BE2C (cell line): ENCODE measurements at regions not wholly inside any gene's neighbourhood (a gene's known extent, or its start where the extent isn't known, plus 50 kb on each side); places are given as distances from the start of the nearest gene placed in this dataset.

ENCODE experiments used
- DNase-seq: peaks from one replicate; pipeline ENCODE4 v3.0.0-alpha.2; 2020
- H3K27me3 ChIP-seq: fragments of 250-450 bp; sonication (Bioruptor Pico); 2 replicates; pipeline ENCODE4 v1.5.1; 2020; ENCODE audit warnings: mild to moderate bottlenecking
- H3K36me3 ChIP-seq: fragments of 250-450 bp; sonication (Bioruptor Pico); 2 replicates; pipeline ENCODE4 v1.5.1; 2020; ENCODE audit warnings: mild to moderate bottlenecking
- H3K4me1 ChIP-seq: fragments of 250-450 bp; sonication (Bioruptor Pico); 2 replicates; pipeline ENCODE4 v1.5.1; 2020
- H3K4me3 ChIP-seq: 2 replicates; pipeline ENCODE4 v1.5.1; 2011; ENCODE audit warnings: low read depth, low read length
- H3K9me3 ChIP-seq: fragments of 250-450 bp; sonication (Bioruptor Pico); 2 replicates; pipeline ENCODE4 v1.5.1; 2020
- CTCF ChIP-seq: IDR thresholded peaks from 2 replicates; pipeline ENCODE4 v1.5.1; 2012; ENCODE audit warnings: mild to moderate bottlenecking, low read depth, low read length

GRCh38 chr12:115384391-115384790 is 700.4 kb upstream of the TBX3 start:
- no peak for DNase-seq
- H3K4me3 ChIP-seq: no peak overlapping the region
- H3K27me3 ChIP-seq: no peaks in the 10 kb centered on the region
- H3K9me3 ChIP-seq: no peaks in the 10 kb centered on the region
- no peaks in the 10 kb centered on the region for H3K4me1 ChIP-seq
- no peak for TF ChIP-seq CTCF
- H3K36me3 ChIP-seq: no peaks in the 10 kb centered on the region

GRCh38 chr12:115383668-115384067 is 699.7 kb upstream of the TBX3 start:
- Histone ChIP-seq H3K27me3 (no peaks in the 10 kb centered on the region), H3K36me3 (no peaks in the 10 kb centered on the region), H3K9me3 (no peaks in the 10 kb centered on the region), H3K4me3 (no peak overlapping the region), H3K4me1 (no peaks in the 10 kb centered on the region)
- no peak for TF ChIP-seq CTCF
- DNase-seq: no peak

- no peak for DNase-seq
- H3K27me3 ChIP-seq: no peaks in the 10 kb centered on the region
- no peaks in the 10 kb centered on the region for H3K36me3 ChIP-seq
- no peak for TF ChIP-seq CTCF
- no peaks in the 10 kb centered on the region for H3K9me3 ChIP-seq
- no peak overlapping the region for H3K4me3 ChIP-seq
- H3K4me1 ChIP-seq: peaks cover 10% of the 10 kb centered on the region; the same call in 1 of the 2 replicates
Observed at GRCh38 chr12:115382681-115383080, 698.7 kb upstream of the TBX3 start.

GRCh38 chr12:115380546-115381120 is 696.7 kb upstream of the TBX3 start:
- Histone ChIP-seq H3K4me1 (peaks cover 16% of the 10 kb centered on the region), H3K27me3 (no peaks in the 10 kb centered on the region), H3K9me3 (no peaks in the 10 kb centered on the region), H3K4me3 (no peak overlapping the region), H3K36me3 (no peaks in the 10 kb centered on the region)
- DNase-seq: no peak
- TF ChIP-seq CTCF: no peak

- H3K27me3 ChIP-seq: no peaks in the 10 kb centered on the region
- TF ChIP-seq CTCF: no peak
- no peak for DNase-seq
- H3K4me1 ChIP-seq: peaks cover 21% of the 10 kb centered on the region
- H3K4me3 ChIP-seq: no peak overlapping the region
- no peaks in the 10 kb centered on the region for H3K36me3 ChIP-seq
- H3K9me3 ChIP-seq: no peaks in the 10 kb centered on the region
Observed at GRCh38 chr12:115378291-115378690, 694.3 kb upstream of the TBX3 start.

- Histone ChIP-seq H3K4me1 (peaks cover 21% of the 10 kb centered on the region), H3K4me3 (no peak overlapping the region), H3K36me3 (no peaks in the 10 kb centered on the region), H3K9me3 (no peaks in the 10 kb centered on the region), H3K27me3 (no peaks in the 10 kb centered on the region)
- TF ChIP-seq CTCF: no peak
- DNase-seq: no peak
Observed at GRCh38 chr12:115377779-115378178, 693.8 kb upstream of the TBX3 start.
